Suppressor macrophage treated with lipopolysaccharide for 4 hours (primary cell): ENCODE measurements at regions not wholly inside any gene's neighbourhood (a gene's known extent, or its start where the extent isn't known, plus 50 kb on each side); places are given as distances from the start of the nearest gene placed in this dataset.
"Not testable (repeated sequence)": the region's sequence is repeated elsewhere in the genome, so short reads cannot be mapped to it uniquely, and the experiment has no call there.

Source experiments
- DNase-seq: peaks from one replicate; pipeline ENCODE4 v3.0.0-alpha.2; 2020

- DNase-seq, result no peak
These were observed 100.3 kb upstream of the ADAMTS5 start for GRCh38 chr21:27067226-27067625.

- DNase-seq, result no peak
These were observed 95.6 kb upstream of the ADAMTS5 start for GRCh38 chr21:27062443-27062842.

GRCh38 chr21:27061770-27062169 lies 94.9 kb upstream of the ADAMTS5 start:
- DNase-seq, result no peak

GRCh38 chr21:27060190-27060589 lies 93.3 kb upstream of the ADAMTS5 start:
- no peak for DNase-seq

- no peak for DNase-seq
These were observed 92.1 kb upstream of the ADAMTS5 start for GRCh38 chr21:27058673-27059605.

- no peak for DNase-seq
These were observed 91.1 kb upstream of the ADAMTS5 start for GRCh38 chr21:27057997-27058396.

- DNase-seq, result no peak
These were observed 80.9 kb upstream of the ADAMTS5 start for GRCh38 chr21:27047658-27048314.

GRCh38 chr21:27047283-27047657 lies 80.4 kb upstream of the ADAMTS5 start:
- DNase-seq, result no peak

GRCh38 chr21:27045281-27045985 lies 78.5 kb upstream of the ADAMTS5 start:
- no peak for DNase-seq

GRCh38 chr21:27043377-27043776 lies 76.5 kb upstream of the ADAMTS5 start:
- no peak for DNase-seq

GRCh38 chr21:27040738-27041469 lies 74.0 kb upstream of the ADAMTS5 start:
- no peak for DNase-seq

GRCh38 chr21:27036736-27037301 lies 69.9 kb upstream of the ADAMTS5 start:
- DNase-seq, result no peak

GRCh38 chr21:27035791-27036190 lies 68.9 kb upstream of the ADAMTS5 start:
- DNase-seq, result no peak

GRCh38 chr21:27034796-27035195 lies 67.9 kb upstream of the ADAMTS5 start:
- DNase-seq, result no peak

- DNase-seq, result no peak
These were observed 66.6 kb upstream of the ADAMTS5 start for GRCh38 chr21:27033471-27033870.

- DNase-seq, result no peak
These were observed 59.6 kb upstream of the ADAMTS5 start for GRCh38 chr21:27026501-27026900.

GRCh38 chr21:27025708-27026107 lies 58.8 kb upstream of the ADAMTS5 start:
- DNase-seq, result not testable (repeated sequence)

- DNase-seq, result no peak
These were observed 58.1 kb upstream of the ADAMTS5 start for GRCh38 chr21:27024971-27025370.

GRCh38 chr21:27024301-27024700 lies 57.4 kb upstream of the ADAMTS5 start:
- DNase-seq, result no peak

GRCh38 chr21:27023186-27023585 lies 56.3 kb upstream of the ADAMTS5 start:
- DNase-seq, result no peak

GRCh38 chr21:27021801-27022200 lies 54.9 kb upstream of the ADAMTS5 start:
- DNase-seq, result no peak

- DNase-seq, result no peak
These were observed 54.2 kb upstream of the ADAMTS5 start for GRCh38 chr21:27021046-27021445.

- no peak for DNase-seq
These were observed 50.4 kb upstream of the ADAMTS5 start for GRCh38 chr21:27017246-27017645.
